HG03060 (cell line): ENCODE measurements at regions not wholly inside any gene's neighbourhood (a gene's known extent, or its start where the extent isn't known, plus 50 kb on each side); places are given as distances from the start of the nearest gene placed in this dataset.

Experiments
- ATAC-seq: cut with Tn5 transposase; IDR thresholded peaks from one replicate; pipeline ENCODE4 v1.9.1; 2021; ENCODE audit warnings: low read depth, moderate number of reproducible peaks; ENCODE audit not compliant: unreplicated experiment

DNA sequence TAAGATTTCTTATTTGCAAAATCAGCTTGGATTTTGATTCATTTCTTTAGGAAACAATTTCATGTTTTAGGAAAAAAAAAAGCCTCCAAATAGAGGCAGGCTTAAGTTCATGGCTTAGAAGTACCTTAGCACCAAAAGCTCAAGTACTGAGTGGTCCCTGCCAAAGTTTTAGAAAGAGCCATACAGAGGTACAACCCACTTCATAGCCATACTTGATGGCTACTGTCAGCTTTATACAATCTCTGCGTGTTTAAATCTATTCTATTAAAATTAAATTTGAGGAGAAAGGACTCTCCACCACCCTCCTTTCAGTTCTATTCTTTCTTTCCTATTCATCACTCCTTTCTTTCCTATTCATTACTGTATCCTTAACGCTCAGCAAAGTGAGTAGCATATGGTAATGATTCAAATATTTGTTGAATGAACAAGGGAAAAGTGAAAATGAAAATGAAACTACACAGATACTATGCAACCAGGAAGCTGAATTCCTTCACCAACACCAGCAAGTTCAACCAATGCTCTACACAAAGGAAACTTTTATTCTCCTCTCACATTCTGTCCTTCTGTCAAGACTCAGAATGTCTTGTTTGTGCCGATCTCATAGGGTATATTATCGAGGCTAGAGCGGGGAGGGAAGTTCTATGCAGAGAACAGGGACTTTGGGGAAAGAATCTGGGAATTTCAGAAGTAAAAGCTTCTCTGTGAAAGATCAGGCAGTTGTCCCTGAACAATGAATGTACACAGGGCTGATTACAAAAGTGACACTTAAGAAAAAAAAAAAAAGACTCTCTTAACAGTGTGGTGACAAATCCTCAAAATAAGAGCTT is 138.6 kb upstream of the SPEF2 start:
- ATAC-seq, result no peak

DNA sequence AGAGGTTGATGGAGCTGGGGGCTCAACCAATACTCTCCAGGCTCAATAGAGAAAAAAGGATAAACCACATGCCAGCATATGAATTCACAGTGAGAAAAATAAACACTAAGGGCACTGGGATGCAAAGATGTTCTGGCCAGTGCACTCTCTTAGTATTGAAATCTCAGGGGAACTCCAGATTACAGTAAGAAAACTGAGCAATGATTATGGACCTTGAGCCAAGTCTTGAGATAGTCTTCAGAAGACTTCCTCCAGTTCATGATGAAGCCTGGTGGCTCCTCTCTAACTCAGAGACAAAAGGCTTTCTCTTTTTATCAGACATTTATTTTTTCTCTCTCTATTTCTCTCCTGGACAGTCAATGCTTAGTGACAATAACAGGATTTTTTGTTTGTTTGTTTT is 139.8 kb upstream of the SPEF2 start:
- no peak for ATAC-seq

- ATAC-seq, result no peak
Observed at GRCh38 chr5:35477321-35477720, 140.3 kb upstream of the SPEF2 start.

- no peak for ATAC-seq
Observed at GRCh38 chr5:35476797-35477196, 140.9 kb upstream of the SPEF2 start.

DNA sequence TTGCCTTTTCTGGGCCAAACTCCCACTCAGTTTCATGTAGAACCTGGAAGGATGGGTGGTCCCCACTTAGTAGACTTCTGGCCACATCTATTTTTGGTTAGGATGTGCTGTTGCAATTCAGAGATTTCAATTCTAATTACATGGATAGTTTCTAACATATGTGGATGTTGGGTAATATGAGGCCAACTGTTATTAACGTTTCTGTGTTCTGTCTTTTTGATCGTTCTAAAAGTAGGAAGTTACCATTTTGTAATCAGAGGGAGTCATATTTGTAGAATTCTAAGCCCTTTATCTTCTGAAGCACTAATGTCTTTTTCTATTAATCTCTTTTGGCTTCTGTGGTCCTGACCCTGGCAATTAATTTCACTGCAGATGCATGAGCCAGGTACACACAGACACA is 141.6 kb upstream of the SPEF2 start:
- ATAC-seq, result no peak

- ATAC-seq, result no peak
Observed at GRCh38 chr5:35473589-35473988, 144.1 kb upstream of the SPEF2 start.

GRCh38 chr5:35470866-35471265 is 146.8 kb upstream of the SPEF2 start:
- ATAC-seq, result no peak

GRCh38 chr5:35468811-35469210 is 148.9 kb upstream of the SPEF2 start:
- ATAC-seq, result no peak

DNA sequence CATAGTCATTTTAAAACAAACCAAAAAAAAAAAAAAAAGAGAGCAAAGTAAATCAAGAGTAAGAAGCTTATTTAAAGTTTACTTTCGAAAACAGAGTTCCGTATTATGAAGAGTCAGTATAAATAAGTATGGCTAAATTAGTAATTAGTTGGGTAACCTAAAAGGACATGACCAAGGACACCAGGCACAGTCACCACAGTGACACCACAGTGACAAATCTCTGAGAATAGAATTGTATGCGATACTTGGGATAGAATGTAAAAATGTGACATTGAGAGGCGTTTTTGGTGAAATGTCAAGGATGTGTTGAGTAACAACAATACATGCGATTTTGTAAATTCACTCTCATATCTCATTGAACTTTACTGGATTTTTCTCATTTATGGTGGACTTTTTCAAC is 150.9 kb upstream of the SPEF2 start:
- ATAC-seq, result no peak

GRCh38 chr5:35464757-35465156 is 152.9 kb upstream of the SPEF2 start:
- no peak for ATAC-seq

DNA sequence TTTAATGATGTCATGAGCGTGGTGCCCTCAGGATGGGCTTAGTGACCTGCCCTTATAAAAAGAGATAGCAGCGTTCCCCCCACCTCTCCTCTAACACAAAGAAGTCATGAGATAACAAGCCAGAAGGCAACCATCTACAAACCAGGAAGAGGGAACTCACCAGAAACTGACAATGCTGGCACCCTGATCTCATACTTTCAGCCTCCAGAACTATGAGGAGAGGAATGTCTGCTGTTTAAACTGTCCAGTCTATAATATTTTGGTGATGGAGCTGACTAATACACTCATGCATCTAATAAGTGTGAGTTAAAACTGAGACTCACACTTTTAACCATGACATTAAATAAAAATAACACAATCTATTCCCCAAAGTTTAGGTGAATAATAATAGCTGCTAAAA is 156.1 kb upstream of the SPEF2 start:
- ATAC-seq, result no peak

- ATAC-seq, result no peak
Observed at GRCh38 chr5:35458824-35459207, 158.8 kb upstream of the SPEF2 start.

DNA sequence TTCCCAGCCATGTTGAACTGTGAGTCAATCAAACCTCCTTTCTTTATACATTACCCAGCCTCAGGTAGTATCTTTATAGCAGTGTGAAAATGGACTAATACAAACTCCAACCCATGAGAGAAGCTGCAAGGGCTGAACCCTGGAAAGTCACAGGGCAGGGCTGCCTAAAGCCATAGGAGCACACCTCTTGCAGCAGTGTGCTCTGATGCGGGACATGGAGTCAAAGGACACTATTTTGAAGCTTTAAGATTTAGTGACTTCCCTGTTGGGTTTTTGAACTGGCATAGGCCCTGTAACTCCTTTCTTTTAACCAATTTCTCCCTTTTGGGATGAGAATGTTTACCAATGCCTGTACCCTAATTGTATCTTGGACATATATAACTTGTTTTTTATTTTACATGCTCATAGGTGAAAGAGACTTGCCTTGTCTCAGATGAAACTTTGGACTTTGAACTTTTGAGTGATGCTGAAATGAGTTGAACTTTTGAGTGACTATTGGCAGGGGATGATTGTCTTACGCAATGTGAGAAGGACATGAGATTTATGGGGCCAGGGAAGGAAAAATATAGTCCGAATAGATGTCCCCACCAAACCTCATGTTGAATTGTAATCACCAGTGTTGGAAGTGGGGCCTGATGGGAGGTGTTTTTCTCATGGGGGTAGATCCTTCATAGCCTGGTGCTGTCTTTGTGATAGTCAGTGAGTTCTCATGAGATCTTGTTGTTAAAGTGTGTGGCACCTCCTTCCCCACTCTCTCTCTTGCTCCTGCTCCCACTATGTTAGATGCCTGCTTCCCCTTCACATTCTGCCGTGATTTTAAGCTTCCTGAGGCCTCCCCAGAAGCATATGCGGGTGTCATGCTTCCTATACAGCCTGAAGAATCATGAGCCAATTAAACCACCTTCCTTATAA is 159.5 kb upstream of the SPEF2 start:
- ATAC-seq, result no peak

DNA sequence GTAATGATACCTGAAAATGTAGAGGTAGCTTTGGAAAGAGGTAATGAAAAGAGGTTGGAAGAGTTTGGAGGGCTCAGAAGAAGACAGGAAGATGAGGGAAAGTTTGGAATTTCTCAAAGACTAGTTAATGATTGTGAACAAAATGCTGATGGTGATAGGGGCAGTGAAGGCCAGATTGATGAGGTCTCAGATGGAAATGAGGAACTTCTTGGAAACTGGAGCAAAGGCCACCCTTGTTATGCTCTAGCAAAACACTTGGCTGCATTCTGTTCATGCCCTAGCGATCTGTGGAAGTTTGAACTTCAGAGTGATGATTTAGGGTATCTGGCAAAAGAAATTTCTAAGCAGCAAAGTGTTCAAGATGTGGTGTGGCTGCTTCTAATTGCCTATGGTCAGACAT is 161.2 kb upstream of the SPEF2 start:
- ATAC-seq, result no peak

DNA sequence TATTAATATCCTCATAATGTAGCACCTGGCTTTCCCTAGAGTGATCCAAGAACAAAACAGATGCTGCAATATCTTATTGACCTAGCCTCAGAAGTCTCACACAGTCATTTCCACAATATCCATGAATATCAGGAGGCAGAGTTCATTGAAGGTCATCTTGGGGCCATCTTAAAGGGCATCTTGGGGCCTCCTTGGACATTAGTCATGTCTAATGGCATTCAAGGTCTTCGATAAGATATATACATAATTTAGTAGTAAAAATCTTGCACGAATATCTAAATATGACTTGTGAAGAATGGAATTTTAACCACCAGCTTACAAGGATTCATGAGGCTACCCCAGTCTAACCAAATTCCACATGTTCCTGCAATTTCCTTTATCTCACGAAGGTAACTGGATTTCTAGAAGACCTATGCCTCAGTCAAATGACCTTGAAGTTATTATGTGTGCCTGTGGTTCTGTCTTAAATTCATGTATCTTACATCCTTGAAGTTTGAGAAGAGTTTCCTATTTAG is 163.6 kb upstream of the SPEF2 start:
- ATAC-seq, result no peak

GRCh38 chr5:35443803-35444595 is 173.7 kb upstream of the SPEF2 start:
- ATAC-seq, result no peak

- no peak for ATAC-seq
Observed at GRCh38 chr5:35442885-35443639, 174.6 kb upstream of the SPEF2 start.

DNA sequence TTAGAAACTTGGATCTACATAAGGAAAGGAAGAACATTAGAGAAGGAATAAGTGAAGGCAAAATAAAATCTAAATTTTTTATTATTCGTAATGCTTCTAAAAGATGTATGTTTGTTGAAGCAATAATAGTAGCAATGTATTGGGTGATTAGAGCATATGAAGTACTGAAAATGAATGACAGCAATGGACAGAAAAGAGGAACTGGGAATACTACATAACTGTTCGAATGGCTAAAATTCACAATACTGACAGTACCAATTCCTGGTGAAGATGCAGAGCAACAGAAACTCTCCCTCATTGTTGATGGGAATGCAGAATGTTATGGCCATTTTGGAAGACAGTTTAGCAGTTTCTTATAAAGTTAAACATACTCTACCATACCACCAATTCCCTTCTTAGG is 177.3 kb upstream of the SPEF2 start:
- no peak for ATAC-seq

GRCh38 chr5:35438786-35439185 is 178.9 kb upstream of the SPEF2 start:
- no peak for ATAC-seq

- no peak for ATAC-seq
Observed at GRCh38 chr5:35438288-35438687, 179.4 kb upstream of the SPEF2 start.
